IMR-90 (cell line): ENCODE measurements at regions not wholly inside any gene's neighbourhood (a gene's known extent, or its start where the extent isn't known, plus 50 kb on each side); places are given as distances from the start of the nearest gene placed in this dataset.

Experiments
- ATAC-seq: fragments of 200-7000 bp; cut with Tn5 transposase; 2 replicates; pipeline ENCODE4 v1.9.1; 2020; ENCODE audit warnings: low read depth, mild to moderate bottlenecking, moderate library complexity
- BruUV-seq: library from RNA; stranded (reverse); fragments of 400-500 nt; replicated peaks from 2 replicates; lab custom pipeline; 2021; lab: Mats Ljungman, UMichigan
- CTCF ChIA-PET: fragments of 300-600 bp; formaldehyde crosslinking; extraction: SDS; loops from one replicate; lab custom pipeline; 2021; ENCODE audit warnings: antibody characterized with exemption; lab: Yijun Ruan, JAX
- POLR2A ChIA-PET: fragments of 300-600 bp; sonication (Branson Sonifier 250); formaldehyde crosslinking; loops from one replicate; lab custom pipeline; 2022; ENCODE audit warnings: antibody characterized with exemption; ENCODE audit not compliant: unreplicated experiment; lab: Charles Lee
- DNase-seq: peaks from one replicate; pipeline ENCODE4 v3.0.0; 2013
- H2AFZ ChIP-seq: replicated peaks from 2 replicates; pipeline ENCODE3; 2013; ENCODE audit warnings: low read length, mild to moderate bottlenecking; ENCODE audit not compliant: poor library complexity
- H2AK5ac ChIP-seq: 2 replicates; pipeline ENCODE4 v1.6.1; 2013; ENCODE audit warnings: low read depth, low read length, inconsistent platforms
- H2AK9ac ChIP-seq: replicated peaks from 2 replicates; pipeline ENCODE3; 2013; ENCODE audit warnings: mild to moderate bottlenecking, low read depth, low read length, moderate library complexity; ENCODE audit not compliant: poor library complexity
- H2BK120ac ChIP-seq: 2 replicates; pipeline ENCODE4 v1.6.1; 2013; ENCODE audit warnings: low read depth, low read length, inconsistent platforms
- H2BK15ac ChIP-seq: 3 replicates; pipeline ENCODE4 v1.6.1; 2013; ENCODE audit warnings: low read depth, low read length, inconsistent platforms
- H2BK20ac ChIP-seq: 2 replicates; pipeline ENCODE4 v1.6.1; 2013; ENCODE audit warnings: low read depth, mild to moderate bottlenecking, inconsistent platforms, low read length, moderate library complexity
- H2BK5ac ChIP-seq: 2 replicates; pipeline ENCODE4 v1.6.1; 2013; ENCODE audit warnings: mild to moderate bottlenecking, low read depth, low read length, inconsistent platforms; ENCODE audit not compliant: poor library complexity, severe bottlenecking
- H3K14ac ChIP-seq: replicated peaks from 2 replicates; pipeline ENCODE4 v1.6.1; 2013; ENCODE audit warnings: low read depth, low read length, inconsistent platforms
- H3K18ac ChIP-seq: 2 replicates; pipeline ENCODE4 v1.6.1; 2013; ENCODE audit warnings: low read depth, low read length, control low read depth
- H3K23ac ChIP-seq: 2 replicates; pipeline ENCODE4 v1.6.1; 2013; ENCODE audit warnings: low read depth, low read length, inconsistent platforms
- H3K27ac ChIP-seq: 2 replicates; pipeline ENCODE4 v1.5.1; 2013; ENCODE audit warnings: mild to moderate bottlenecking, control low read depth, low read length; ENCODE audit not compliant: insufficient read depth
- H3K27me3 ChIP-seq: 2 replicates; pipeline ENCODE4 v1.6.1; 2013; ENCODE audit warnings: low read length; ENCODE audit not compliant: control insufficient read depth, insufficient read depth
- H3K36me3 ChIP-seq: 2 replicates; pipeline ENCODE4 v1.6.1; 2013; ENCODE audit warnings: low read length, mixed read lengths; ENCODE audit not compliant: control insufficient read depth, insufficient read depth
- H3K4ac ChIP-seq: 2 replicates; pipeline ENCODE4 v1.6.1; 2013; ENCODE audit warnings: low read depth, low read length, inconsistent platforms
- H3K4me1 ChIP-seq: 2 replicates; pipeline ENCODE4 v1.6.1; 2013; ENCODE audit warnings: low read length, mixed read lengths; ENCODE audit not compliant: control insufficient read depth, insufficient read depth
- H3K4me2 ChIP-seq: 2 replicates; pipeline ENCODE4 v1.6.1; 2013; ENCODE audit warnings: low read depth, mild to moderate bottlenecking, control low read depth, low read length, moderate library complexity
- H3K4me3 ChIP-seq: 2 replicates; pipeline ENCODE4 v1.5.1; 2013; ENCODE audit warnings: low read depth, mild to moderate bottlenecking, control low read depth, low read length, moderate library complexity; ENCODE audit not compliant: insufficient read depth
- H3K56ac ChIP-seq: 2 replicates; pipeline ENCODE4 v1.6.1; 2013; ENCODE audit warnings: low read length, inconsistent platforms; ENCODE audit not compliant: insufficient read depth; ENCODE audit errors: extremely low read depth
- H3K79me1 ChIP-seq, 2 experiments: 2 replicates each; pipeline ENCODE4 v1.6.1; 2013; ENCODE audit warnings: low read length in 2 of 2, inconsistent platforms in 1 of 2, low read depth in 1 of 2
- H3K9ac ChIP-seq: 2 replicates; pipeline ENCODE4 v1.6.1; 2013; ENCODE audit warnings: low read depth, low read length, control low read depth
- H3K9me1 ChIP-seq: 2 replicates; pipeline ENCODE4 v1.6.1; 2013; ENCODE audit warnings: low read length, inconsistent platforms; ENCODE audit not compliant: insufficient read depth
- H3K9me3 ChIP-seq: 2 replicates; pipeline ENCODE4 v1.6.1; 2013; ENCODE audit warnings: low read length; ENCODE audit not compliant: control insufficient read depth, insufficient read depth
- H4K20me1 ChIP-seq: 2 replicates; pipeline ENCODE4 v1.6.1; 2013; ENCODE audit warnings: low read length, inconsistent platforms; ENCODE audit not compliant: insufficient read depth
- H4K5ac ChIP-seq: 2 replicates; pipeline ENCODE4 v1.6.1; 2013; ENCODE audit warnings: mild to moderate bottlenecking, low read depth, low read length, control low read depth
- H4K8ac ChIP-seq, 2 experiments: 2 replicates each; pipeline ENCODE4 v1.6.1; 2013; ENCODE audit warnings: low read depth in 2 of 2, low read length in 2 of 2, control low read depth in 1 of 2, inconsistent platforms in 1 of 2
- H4K91ac ChIP-seq: 2 replicates; pipeline ENCODE4 v1.6.1; 2013; ENCODE audit warnings: low read depth, low read length, inconsistent platforms; ENCODE audit not compliant: insufficient read depth
- BHLHE40 ChIP-seq: fragments of 150-350 bp; IDR thresholded peaks from 2 replicates; pipeline ENCODE4 v1.6.1; 2016; ENCODE audit warnings: mild to moderate bottlenecking, low read depth, low read length
- CEBPB ChIP-seq: IDR thresholded peaks from 2 replicates; pipeline ENCODE4 v1.6.1; 2012; ENCODE audit warnings: low read depth, low read length, improper control_type of control experiment
- ELK1 ChIP-seq: fragments of 150-350 bp; IDR thresholded peaks from 2 replicates; pipeline ENCODE4 v1.6.1; 2016; ENCODE audit warnings: low read depth, mild to moderate bottlenecking, low read length, moderate library complexity, borderline replicate concordance
- MAZ ChIP-seq: IDR thresholded peaks from 2 replicates; pipeline ENCODE4 v1.6.1; 2012; ENCODE audit warnings: low read depth, mild to moderate bottlenecking, low read length, improper control_type of control experiment, moderate library complexity, borderline replicate concordance
- MXI1 ChIP-seq: IDR thresholded peaks from 2 replicates; pipeline ENCODE4 v1.6.1; 2012; ENCODE audit warnings: low read depth, mild to moderate bottlenecking, low read length, moderate library complexity, borderline replicate concordance
- NFE2L2 ChIP-seq: fragments of 150-350 bp; IDR thresholded peaks from 2 replicates; pipeline ENCODE4 v1.6.1; 2016; ENCODE audit warnings: low read depth, mild to moderate bottlenecking, low read length
- POLR2A ChIP-seq: IDR thresholded peaks from 2 replicates; pipeline ENCODE4 v1.6.1; 2012; ENCODE audit warnings: mild to moderate bottlenecking, low read depth, low read length
- RAD21 ChIP-seq: IDR thresholded peaks from 2 replicates; pipeline ENCODE4 v1.6.1; 2012; ENCODE audit warnings: low read length, improper control_type of control experiment
- RCOR1 ChIP-seq: IDR thresholded peaks from 2 replicates; pipeline ENCODE4 v1.6.1; 2012; ENCODE audit warnings: mild to moderate bottlenecking, low read length, improper control_type of control experiment; ENCODE audit not compliant: insufficient replicate concordance
- RFX5 ChIP-seq: IDR thresholded peaks from 2 replicates; pipeline ENCODE4 v1.8.0; 2012; ENCODE audit warnings: low read depth, mild to moderate bottlenecking, low read length, moderate library complexity
- SMC3 ChIP-seq: fragments of 150-350 bp; IDR thresholded peaks from 2 replicates; pipeline ENCODE4 v1.6.1; 2016; ENCODE audit warnings: low read depth, mild to moderate bottlenecking, antibody characterized with exemption, low read length, moderate library complexity
- WGBS, 2 experiments: methylation state at CpG; one replicate each; pipeline versions ENCODE4 v1.1.5 to v1.1.7; 2013; ENCODE audit warnings: missing lambda C conversion rate in 2 of 2; ENCODE audit not compliant: insufficient read length in 1 of 2; ENCODE audit errors: extremely low coverage in 2 of 2; 5-methylcytosine and 5-hydroxymethylcytosine counted together
- dilution Hi-C: fragments of 300-500 bp; cut with HindIII; formaldehyde crosslinking; loops from one replicate; pipeline ENCODE4 v1.14.3; 2018; ENCODE audit warnings: low sequenced_read_pairs; ENCODE audit not compliant: unreplicated experiment
- in situ Hi-C: fragments of 300-500 bp; cut with MboI; formaldehyde crosslinking; loops from 3 replicates; pipeline ENCODE4 v1.14.3; 2019; ENCODE audit warnings: low sequenced_read_pairs, inconsistent platforms, mixed read lengths
- intact Hi-C: fragments of 100-400 bp; cut with micrococcal nuclease; formaldehyde crosslinking; loops from 2 replicates; pipeline ENCODE4 v1.10.0; 2022

DNA sequence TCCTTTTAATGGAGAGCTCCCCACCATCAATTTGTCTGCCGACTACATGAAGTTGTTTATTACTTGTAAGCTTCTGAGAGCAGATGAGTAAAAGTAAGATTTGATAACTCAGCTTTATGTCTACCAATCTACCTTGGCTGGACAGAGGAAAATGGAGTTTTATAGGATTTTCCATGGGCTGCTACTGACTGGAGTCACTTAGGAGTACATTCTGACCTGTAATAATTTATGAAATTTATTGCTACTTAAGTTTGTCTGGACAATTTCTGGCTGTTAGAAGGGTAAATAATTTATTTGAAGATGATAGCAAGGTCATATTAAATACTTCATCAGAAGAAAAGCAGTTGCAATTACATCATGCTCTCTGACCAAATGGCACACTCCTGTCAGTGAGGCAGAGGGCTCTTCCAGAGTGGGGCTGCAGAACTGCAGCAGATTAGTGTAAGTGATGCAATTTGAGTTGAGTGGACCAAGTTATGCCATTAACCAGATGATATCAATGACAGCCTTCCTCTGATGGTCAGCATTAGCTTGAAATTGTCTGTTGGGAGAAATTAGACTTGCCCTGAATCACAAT is 736.7 kb upstream of the PTBP2 start:
- no peak for TF ChIP-seq POLR2A
- TF ChIP-seq ELK1: no peak
- TF ChIP-seq RFX5: no peak
- no peak for TF ChIP-seq RAD21
- TF ChIP-seq BHLHE40: no peak
- TF ChIP-seq SMC3: no peak
- TF ChIP-seq MXI1: no peak
- TF ChIP-seq RCOR1: no peak
- TF ChIP-seq NFE2L2: no peak
- TF ChIP-seq CEBPB: no peak
- TF ChIP-seq MAZ: no peak
- intact Hi-C loops: no loop called here
- Histone ChIP-seq H3K4me2 (no peak overlapping the region), H2BK20ac (no peak overlapping the region), H2AK5ac (no peak overlapping the region), H3K4me3 (no peak overlapping the region), H3K4me1 (no peaks in the 10 kb centered on the region), H2BK120ac (no peak overlapping the region), H3K9me1 (no peaks in the 10 kb centered on the region), H2AK9ac (no peak overlapping the region), H3K9ac (no peak overlapping the region), H3K18ac (no peak overlapping the region), H3K27me3 (no peaks in the 10 kb centered on the region), H3K14ac (no peak overlapping the region), H4K8ac (no peak overlapping the region), H4K5ac (no peak overlapping the region), H2BK5ac (no peak overlapping the region), H3K36me3 (no peaks in the 10 kb centered on the region), H4K91ac (no peak overlapping the region), H4K20me1 (no peaks in the 10 kb centered on the region), H3K23ac (no peak overlapping the region), H3K9me3 (no peaks in the 10 kb centered on the region), H3K56ac (no peak overlapping the region), H2AFZ (no peak overlapping the region), H3K27ac (no peak overlapping the region), H2BK15ac (no peak overlapping the region), H3K4ac (no peak overlapping the region), H3K79me1 (no peaks in the 10 kb centered on the region)
- ChIA-PET CTCF (no interaction called here), POLR2A (no interaction called here)
- BruUV-seq: no TSS peak
- WGBS, 2 experiments: no CpG with 5 or more reads among the region's 1 CpG
- in situ Hi-C loops: no loop called here
- DNase-seq (no peak), ATAC-seq (no peak)
- dilution Hi-C loops: no loop called here
